ENCODE measurements at regions not wholly inside any gene's neighbourhood (a gene's known extent, or its start where the extent isn't known, plus 50 kb on each side); places are given as distances from the start of the nearest gene placed in this dataset.

DNA sequence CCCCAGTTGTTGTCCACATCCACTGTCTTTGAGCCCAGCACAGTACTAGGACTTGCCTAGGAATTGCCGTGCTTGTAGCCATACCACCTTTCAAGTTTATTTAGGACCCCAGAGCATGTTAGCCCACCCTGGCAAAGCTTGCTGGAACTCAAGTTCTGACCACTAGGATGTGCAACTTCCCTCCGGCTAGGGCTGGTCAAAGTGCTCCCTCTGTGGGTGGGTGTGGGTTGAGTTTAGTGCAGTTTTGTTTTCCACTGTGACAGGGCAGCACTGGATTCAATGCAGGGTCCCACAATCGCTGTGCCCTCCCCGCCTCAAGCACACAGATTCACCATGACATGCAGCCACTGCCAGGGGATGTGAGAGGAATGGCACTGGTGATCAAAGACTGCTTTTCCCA is 96.0 kb downstream of the RASGEF1B start:
- TF ChIP-seq, protein P1, sequence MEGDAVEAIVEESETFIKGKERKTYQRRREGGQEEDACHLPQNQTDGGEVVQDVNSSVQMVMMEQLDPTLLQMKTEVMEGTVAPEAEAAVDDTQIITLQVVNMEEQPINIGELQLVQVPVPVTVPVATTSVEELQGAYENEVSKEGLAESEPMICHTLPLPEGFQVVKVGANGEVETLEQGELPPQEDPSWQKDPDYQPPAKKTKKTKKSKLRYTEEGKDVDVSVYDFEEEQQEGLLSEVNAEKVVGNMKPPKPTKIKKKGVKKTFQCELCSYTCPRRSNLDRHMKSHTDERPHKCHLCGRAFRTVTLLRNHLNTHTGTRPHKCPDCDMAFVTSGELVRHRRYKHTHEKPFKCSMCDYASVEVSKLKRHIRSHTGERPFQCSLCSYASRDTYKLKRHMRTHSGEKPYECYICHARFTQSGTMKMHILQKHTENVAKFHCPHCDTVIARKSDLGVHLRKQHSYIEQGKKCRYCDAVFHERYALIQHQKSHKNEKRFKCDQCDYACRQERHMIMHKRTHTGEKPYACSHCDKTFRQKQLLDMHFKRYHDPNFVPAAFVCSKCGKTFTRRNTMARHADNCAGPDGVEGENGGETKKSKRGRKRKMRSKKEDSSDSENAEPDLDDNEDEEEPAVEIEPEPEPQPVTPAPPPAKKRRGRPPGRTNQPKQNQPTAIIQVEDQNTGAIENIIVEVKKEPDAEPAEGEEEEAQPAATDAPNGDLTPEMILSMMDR (IDR thresholded peaks at IDR 0.05): no peak
- no peak for TF ChIP-seq POLR2A (IDR thresholded peaks at IDR 0.05)
